H9 (cell line): ENCODE measurements at regions not wholly inside any gene's neighbourhood (a gene's known extent, or its start where the extent isn't known, plus 50 kb on each side); places are given as distances from the start of the nearest gene placed in this dataset.

Experiments
- DNase-seq: peaks from one replicate; pipeline ENCODE4 v3.0.0-alpha.2; 2017
- H2AFZ ChIP-seq: one replicate; pipeline ENCODE4 v1.6.1; 2013; ENCODE audit warnings: mild to moderate bottlenecking, low read length, control low read depth, moderate library complexity
- H2AK5ac ChIP-seq: 2 replicates; pipeline ENCODE4 v1.6.1; 2013; ENCODE audit warnings: low read length, control low read depth, mixed read lengths; ENCODE audit not compliant: insufficient read length
- H2BK120ac ChIP-seq: one replicate; pipeline ENCODE4 v1.6.1; 2013; ENCODE audit warnings: low read depth, mild to moderate bottlenecking, low read length, control low read depth, inconsistent platforms; ENCODE audit not compliant: poor library complexity, severe bottlenecking
- H2BK12ac ChIP-seq: 2 replicates; pipeline ENCODE4 v1.6.1; 2013; ENCODE audit warnings: low read length, control low read depth, mixed read lengths, low read depth; ENCODE audit not compliant: insufficient read length
- H2BK15ac ChIP-seq: 2 replicates; pipeline ENCODE4 v1.6.1; 2013; ENCODE audit warnings: low read depth, low read length, control low read depth
- H2BK20ac ChIP-seq: one replicate; pipeline ENCODE4 v1.6.1; 2013; ENCODE audit warnings: low read depth, mild to moderate bottlenecking, low read length, control low read depth, inconsistent platforms; ENCODE audit not compliant: poor library complexity, severe bottlenecking
- H2BK5ac ChIP-seq: 2 replicates; pipeline ENCODE4 v1.6.1; 2013; ENCODE audit warnings: low read length, control low read depth, mixed read lengths; ENCODE audit not compliant: insufficient read length
- H3K14ac ChIP-seq: 2 replicates; pipeline ENCODE4 v1.6.1; 2013; ENCODE audit warnings: low read length, control low read depth; ENCODE audit not compliant: insufficient read depth
- H3K18ac ChIP-seq: 2 replicates; pipeline ENCODE4 v1.6.1; 2013; ENCODE audit warnings: low read depth, mild to moderate bottlenecking, mixed read lengths, low read length, control low read depth; ENCODE audit not compliant: insufficient read length
- H3K23ac ChIP-seq: 2 replicates; pipeline ENCODE4 v1.6.1; 2013; ENCODE audit warnings: low read length, control low read depth, mixed read lengths, low read depth; ENCODE audit not compliant: insufficient read length
- H3K23me2 ChIP-seq: 2 replicates; pipeline ENCODE4 v1.6.1; 2013; ENCODE audit warnings: low read depth, mild to moderate bottlenecking, mixed read lengths, low read length, control low read depth; ENCODE audit not compliant: insufficient read length, poor library complexity, severe bottlenecking
- H3K27ac ChIP-seq: 2 replicates; pipeline ENCODE4 v1.5.1; 2013; ENCODE audit warnings: low read length, control low read depth, mixed read lengths, low read depth; ENCODE audit not compliant: insufficient read length
- H3K27me3 ChIP-seq: 2 replicates; pipeline ENCODE4 v1.6.1; 2013; ENCODE audit warnings: low read length, control low read depth, inconsistent platforms; ENCODE audit not compliant: insufficient read depth
- H3K4ac ChIP-seq: 2 replicates; pipeline ENCODE4 v1.6.1; 2013; ENCODE audit warnings: low read depth, mild to moderate bottlenecking, control low read depth, inconsistent platforms, low read length, moderate library complexity
- H3K4me1 ChIP-seq: 2 replicates; pipeline ENCODE4 v1.6.1; 2013; ENCODE audit warnings: low read length, control low read depth, inconsistent platforms; ENCODE audit not compliant: insufficient read depth
- H3K4me2 ChIP-seq: 2 replicates; pipeline ENCODE4 v1.6.1; 2013; ENCODE audit warnings: low read length, control low read depth, mixed read lengths; ENCODE audit not compliant: insufficient read length, insufficient read depth
- H3K56ac ChIP-seq: 2 replicates; pipeline ENCODE4 v1.6.1; 2013; ENCODE audit warnings: low read depth, mild to moderate bottlenecking, mixed read lengths, low read length, control low read depth; ENCODE audit not compliant: insufficient read length
- H3K79me1 ChIP-seq: 2 replicates; pipeline ENCODE4 v1.6.1; 2013; ENCODE audit warnings: low read depth, mild to moderate bottlenecking, moderate library complexity, low read length, control low read depth, inconsistent platforms; ENCODE audit not compliant: insufficient read depth, poor library complexity, severe bottlenecking
- H3K79me2 ChIP-seq: 2 replicates; pipeline ENCODE4 v1.6.1; 2013; ENCODE audit warnings: low read length, control low read depth, inconsistent platforms; ENCODE audit not compliant: insufficient read depth
- H3K9ac ChIP-seq: 2 replicates; pipeline ENCODE4 v1.6.1; 2013; ENCODE audit warnings: low read length, control low read depth, mixed read lengths; ENCODE audit not compliant: insufficient read length; ENCODE audit errors: extremely low read depth
- H3K9me3 ChIP-seq: one replicate; pipeline ENCODE4 v1.6.1; 2013; ENCODE audit warnings: low read depth, low read length, inconsistent platforms; ENCODE audit not compliant: control insufficient read depth
- H3T11ph ChIP-seq: one replicate; pipeline ENCODE4 v1.6.1; 2013; ENCODE audit warnings: mild to moderate bottlenecking, low read length, control low read depth, inconsistent platforms
- H4K20me1 ChIP-seq: one replicate; pipeline ENCODE4 v1.6.1; 2013; ENCODE audit not compliant: control insufficient read depth, insufficient read length, insufficient read depth
- H4K5ac ChIP-seq: 2 replicates; pipeline ENCODE4 v1.6.1; 2013; ENCODE audit warnings: low read depth, mild to moderate bottlenecking, mixed read lengths, low read length, control low read depth; ENCODE audit not compliant: insufficient read length
- H4K8ac ChIP-seq: replicated peaks from 2 replicates; pipeline ENCODE4 v1.6.1; 2013; ENCODE audit warnings: low read length, control low read depth, mixed read lengths, low read depth; ENCODE audit not compliant: insufficient read length
- H4K91ac ChIP-seq: 2 replicates; pipeline ENCODE4 v1.6.1; 2013; ENCODE audit warnings: low read depth, mild to moderate bottlenecking, moderate library complexity, mixed read lengths, low read length, control low read depth; ENCODE audit not compliant: insufficient read length
- H3K27ac Mint-ChIP-seq, 3 experiments: 2 replicates in 2 of 3; 3 replicates in 1 of 3; pipeline ENCODE4 v1.8.0; 2020 to 2021; ENCODE audit warnings: mixed read lengths in 3 of 3, mild to moderate bottlenecking in 1 of 3, moderate library complexity in 1 of 3
- H3K27me3 Mint-ChIP-seq: 2 replicates; pipeline ENCODE4 v1.8.0; 2021; ENCODE audit warnings: low read depth, mild to moderate bottlenecking, moderate library complexity, mixed read lengths
- H3K36me3 Mint-ChIP-seq, 3 experiments: 2 replicates in 2 of 3; 3 replicates in 1 of 3; pipeline ENCODE4 v1.8.0; 2020 to 2021; ENCODE audit warnings: low read depth in 3 of 3, mixed read lengths in 3 of 3; ENCODE audit not compliant: insufficient read depth in 1 of 3
- H3K4me1 Mint-ChIP-seq, 2 experiments: 2 replicates each; pipeline ENCODE4 v1.8.0; 2020; ENCODE audit warnings: mixed read lengths in 2 of 2
- H3K4me3 Mint-ChIP-seq, 2 experiments: 2 replicates in 1 of 2; 3 replicates in 1 of 2; pipeline ENCODE4 v1.8.0; 2020 to 2021; ENCODE audit warnings: mild to moderate bottlenecking in 2 of 2, mixed read lengths in 2 of 2, moderate library complexity in 1 of 2
- H3K9me3 Mint-ChIP-seq, 2 experiments: 2 replicates in 1 of 2; 3 replicates in 1 of 2; pipeline ENCODE4 v1.8.0; 2020; ENCODE audit warnings: mild to moderate bottlenecking in 2 of 2, mixed read lengths in 2 of 2, moderate library complexity in 1 of 2
- CTCF ChIP-seq: fragments of 200-600 bp; sonication (generic); conservative IDR thresholded peaks from 3 replicates; pipeline ENCODE4 v1.8.0; 2021; ENCODE audit warnings: antibody characterized with exemption, mild to moderate bottlenecking
- WGBS: extraction: QIAGEN DNeasy Blood & Tissue Kit; methylation state at CpG from one replicate; pipeline ENCODE4 v1.1.7; 2013; ENCODE audit warnings: missing lambda C conversion rate, low lambda C conversion rate, mixed read lengths; ENCODE audit not compliant: insufficient read length; ENCODE audit errors: extremely low coverage; 5-methylcytosine and 5-hydroxymethylcytosine counted together

- Histone ChIP-seq H3K4me1 (no peaks in the 10 kb centered on the region), H3K27ac (no peak overlapping the region), H3K4ac (no peak overlapping the region), H4K20me1 (no peaks in the 10 kb centered on the region), H3K4me2 (no peak overlapping the region), H3K27me3 (no peaks in the 10 kb centered on the region), H3K14ac (no peak overlapping the region), H2BK5ac (no peak overlapping the region), H2BK120ac (no peak overlapping the region), H2BK12ac (no peak overlapping the region), H3K9ac (no peak overlapping the region), H2AK5ac (no peak overlapping the region), H3K56ac (no peak overlapping the region), H2AFZ (no peak overlapping the region), H3K18ac (no peak overlapping the region), H2BK20ac (no peak overlapping the region), H3K23me2 (no peaks in the 10 kb centered on the region), H4K5ac (no peak overlapping the region), H3K79me1 (no peaks in the 10 kb centered on the region), H2BK15ac (no peak overlapping the region), H3T11ph (no peak overlapping the region), H3K23ac (no peak overlapping the region), H4K8ac (no peak overlapping the region), H4K91ac (no peak overlapping the region), H3K9me3 (no peaks in the 10 kb centered on the region), H3K79me2 (no peaks in the 10 kb centered on the region)
- H3K27ac Mint-ChIP-seq, result no peak overlapping the region
- TF ChIP-seq CTCF, result no peak
- H3K36me3 Mint-ChIP-seq, result peaks cover 0 to 4% (median 3%) of the 10 kb centered on the region in 3 experiments; a peak in 2 of 7 replicates
- no peaks in the 10 kb centered on the region for H3K4me1 Mint-ChIP-seq
- no peak overlapping the region for H3K4me3 Mint-ChIP-seq
- peaks cover 3 to 20% of the 10 kb centered on the region in 2 experiments; a peak in 4 of 5 replicates for H3K9me3 Mint-ChIP-seq
- no peaks in the 10 kb centered on the region for H3K27me3 Mint-ChIP-seq
- no peak for DNase-seq
- no CpG with 5 or more reads among the region's 1 CpG for WGBS
Measured at GRCh38 chr4:160580581-160580980, 1477.7 kb downstream of the RAPGEF2 start.
